Liver (tissue), 3 donors: ENCODE measurements at regions not wholly inside any gene's neighbourhood (a gene's known extent, or its start where the extent isn't known, plus 50 kb on each side); places are given as distances from the start of the nearest gene placed in this dataset.

ENCODE experiments used
- GABPA ChIP-seq, 2 donors: IDR thresholded peaks in 1 of 2; conservative IDR thresholded peaks in 1 of 2; 2 replicates each; pipeline ENCODE4 v1.6.1; 2016; ENCODE audit warnings: antibody characterized with exemption in 2 of 2, mild to moderate bottlenecking in 1 of 2, moderate library complexity in 1 of 2
- HNF4G ChIP-seq: IDR thresholded peaks from 2 replicates; pipeline ENCODE4 v1.6.1; 2016; ENCODE audit warnings: antibody characterized with exemption
- JUND ChIP-seq, 2 donors: IDR thresholded peaks; 2 replicates each; pipeline ENCODE4 v1.6.1; 2016; ENCODE audit warnings: antibody characterized with exemption in 2 of 2
- RXRA ChIP-seq, 2 donors: IDR thresholded peaks; 2 replicates each; pipeline ENCODE4 v1.6.1; 2017 to 2018; ENCODE audit warnings: antibody characterized with exemption in 2 of 2, mild to moderate bottlenecking in 1 of 2
- SP1 ChIP-seq: IDR thresholded peaks from 2 replicates; pipeline ENCODE4 v1.6.1; 2018; ENCODE audit warnings: antibody characterized with exemption, mild to moderate bottlenecking
- TAF1 ChIP-seq: conservative IDR thresholded peaks from 2 replicates; pipeline ENCODE4 v1.6.1; 2016; ENCODE audit warnings: antibody characterized with exemption, mild to moderate bottlenecking
- YY1 ChIP-seq: IDR thresholded peaks from 2 replicates; pipeline ENCODE4 v1.6.1; 2016; ENCODE audit warnings: antibody characterized with exemption, mild to moderate bottlenecking
- TF ChIP-seq, protein P1 (sequence below): IDR thresholded peaks from 2 replicates; pipeline ENCODE4 v1.6.1; 2016; ENCODE audit warnings: antibody characterized with exemption
- TF ChIP-seq, protein P2 (sequence below): fragments of 150-350 bp; IDR thresholded peaks from 2 replicates; pipeline ENCODE4 v1.5.1; 2017; ENCODE audit warnings: improper control_type of control experiment, low read depth, low read length; ENCODE audit not compliant: missing input control
- TF ChIP-seq, protein P3 (sequence below): IDR thresholded peaks from 2 replicates; pipeline ENCODE4 v1.6.1; 2016; ENCODE audit warnings: antibody characterized with exemption
- donor health status: healthy.
- donor health status: healthy.

DNA sequence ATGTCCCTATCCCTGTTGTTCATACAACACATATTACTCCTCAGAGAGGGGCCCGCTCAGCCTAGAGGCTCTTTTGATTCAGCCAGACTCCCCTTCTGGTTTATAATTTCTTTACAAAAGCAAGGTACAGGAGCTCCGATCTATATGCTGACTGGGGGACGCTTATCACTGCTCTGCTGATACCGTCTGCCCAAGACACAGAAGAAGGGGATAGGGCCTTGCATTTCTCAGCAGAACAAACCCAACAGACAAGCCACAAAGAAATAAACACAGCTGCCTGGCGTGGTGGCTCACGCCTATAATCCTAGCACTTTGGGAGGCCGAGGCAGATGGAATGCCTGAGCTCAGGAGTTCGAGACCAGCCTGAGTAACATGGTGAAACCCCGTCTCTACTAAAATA is 109.9 kb upstream of the AKIP1 start:
- TF ChIP-seq SP1, result no peak
- TF ChIP-seq JUND (IDR thresholded peaks at IDR 0.05), result no peak
- TF ChIP-seq, protein P1, sequence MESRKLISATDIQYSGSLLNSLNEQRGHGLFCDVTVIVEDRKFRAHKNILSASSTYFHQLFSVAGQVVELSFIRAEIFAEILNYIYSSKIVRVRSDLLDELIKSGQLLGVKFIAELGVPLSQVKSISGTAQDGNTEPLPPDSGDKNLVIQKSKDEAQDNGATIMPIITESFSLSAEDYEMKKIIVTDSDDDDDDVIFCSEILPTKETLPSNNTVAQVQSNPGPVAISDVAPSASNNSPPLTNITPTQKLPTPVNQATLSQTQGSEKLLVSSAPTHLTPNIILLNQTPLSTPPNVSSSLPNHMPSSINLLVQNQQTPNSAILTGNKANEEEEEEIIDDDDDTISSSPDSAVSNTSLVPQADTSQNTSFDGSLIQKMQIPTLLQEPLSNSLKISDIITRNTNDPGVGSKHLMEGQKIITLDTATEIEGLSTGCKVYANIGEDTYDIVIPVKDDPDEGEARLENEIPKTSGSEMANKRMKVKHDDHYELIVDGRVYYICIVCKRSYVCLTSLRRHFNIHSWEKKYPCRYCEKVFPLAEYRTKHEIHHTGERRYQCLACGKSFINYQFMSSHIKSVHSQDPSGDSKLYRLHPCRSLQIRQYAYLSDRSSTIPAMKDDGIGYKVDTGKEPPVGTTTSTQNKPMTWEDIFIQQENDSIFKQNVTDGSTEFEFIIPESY, result no peak
- TF ChIP-seq, protein P2, sequence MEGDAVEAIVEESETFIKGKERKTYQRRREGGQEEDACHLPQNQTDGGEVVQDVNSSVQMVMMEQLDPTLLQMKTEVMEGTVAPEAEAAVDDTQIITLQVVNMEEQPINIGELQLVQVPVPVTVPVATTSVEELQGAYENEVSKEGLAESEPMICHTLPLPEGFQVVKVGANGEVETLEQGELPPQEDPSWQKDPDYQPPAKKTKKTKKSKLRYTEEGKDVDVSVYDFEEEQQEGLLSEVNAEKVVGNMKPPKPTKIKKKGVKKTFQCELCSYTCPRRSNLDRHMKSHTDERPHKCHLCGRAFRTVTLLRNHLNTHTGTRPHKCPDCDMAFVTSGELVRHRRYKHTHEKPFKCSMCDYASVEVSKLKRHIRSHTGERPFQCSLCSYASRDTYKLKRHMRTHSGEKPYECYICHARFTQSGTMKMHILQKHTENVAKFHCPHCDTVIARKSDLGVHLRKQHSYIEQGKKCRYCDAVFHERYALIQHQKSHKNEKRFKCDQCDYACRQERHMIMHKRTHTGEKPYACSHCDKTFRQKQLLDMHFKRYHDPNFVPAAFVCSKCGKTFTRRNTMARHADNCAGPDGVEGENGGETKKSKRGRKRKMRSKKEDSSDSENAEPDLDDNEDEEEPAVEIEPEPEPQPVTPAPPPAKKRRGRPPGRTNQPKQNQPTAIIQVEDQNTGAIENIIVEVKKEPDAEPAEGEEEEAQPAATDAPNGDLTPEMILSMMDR, result no peak
- TF ChIP-seq, protein P3, sequence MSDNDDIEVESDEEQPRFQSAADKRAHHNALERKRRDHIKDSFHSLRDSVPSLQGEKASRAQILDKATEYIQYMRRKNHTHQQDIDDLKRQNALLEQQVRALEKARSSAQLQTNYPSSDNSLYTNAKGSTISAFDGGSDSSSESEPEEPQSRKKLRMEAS, result no peak
- no peak for TF ChIP-seq TAF1
- no peak for TF ChIP-seq GABPA (IDR thresholded peaks at IDR 0.05 in 1 of 2, conservative IDR thresholded peaks at IDR 0.05 in 1 of 2)
- no peak for TF ChIP-seq RXRA (IDR thresholded peaks at IDR 0.05)
- TF ChIP-seq YY1, result no peak
- no peak for TF ChIP-seq HNF4G
